GM21390 (cell line): ENCODE measurements at regions not wholly inside any gene's neighbourhood (a gene's known extent, or its start where the extent isn't known, plus 50 kb on each side); places are given as distances from the start of the nearest gene placed in this dataset.

Experiments
- ATAC-seq: cut with Tn5 transposase; IDR thresholded peaks from one replicate; pipeline ENCODE4 v1.9.1; 2021; ENCODE audit not compliant: unreplicated experiment

DNA sequence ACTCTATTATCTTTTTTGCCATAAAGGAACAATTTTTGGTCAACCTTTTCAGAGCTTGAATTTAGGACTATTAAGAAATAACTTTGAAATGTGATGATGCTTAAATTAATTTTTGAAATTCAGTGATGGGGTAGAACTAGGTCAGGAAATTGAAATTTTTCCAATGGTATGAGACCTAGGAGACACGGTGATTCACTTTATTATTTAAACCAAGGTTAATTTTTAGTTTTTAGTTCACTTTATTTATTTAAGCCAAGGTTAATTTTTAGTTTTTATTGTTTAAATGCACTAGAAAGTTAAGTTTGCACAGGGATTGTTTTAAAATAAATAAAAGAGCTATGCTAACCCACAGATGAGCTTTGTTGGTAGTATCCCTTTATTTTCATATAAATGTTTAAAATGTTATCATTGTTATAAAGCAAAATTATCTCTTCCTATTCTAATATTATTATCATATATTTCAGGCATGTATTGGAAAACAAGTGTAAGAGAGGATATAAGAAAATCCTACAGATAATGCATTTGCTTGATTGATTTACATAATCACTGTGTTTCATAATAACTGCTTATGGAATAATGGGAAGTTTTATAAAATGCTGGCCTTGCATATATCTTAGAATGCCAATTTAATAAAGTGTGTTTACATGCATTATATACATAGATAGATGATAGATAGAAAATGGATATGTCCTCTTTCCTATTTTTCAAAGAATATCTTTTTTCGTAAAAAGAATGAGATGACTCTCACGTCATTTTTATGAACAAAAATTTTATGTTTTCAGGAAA, 163.6 kb downstream of the HGF start:
- ATAC-seq: no peak

DNA sequence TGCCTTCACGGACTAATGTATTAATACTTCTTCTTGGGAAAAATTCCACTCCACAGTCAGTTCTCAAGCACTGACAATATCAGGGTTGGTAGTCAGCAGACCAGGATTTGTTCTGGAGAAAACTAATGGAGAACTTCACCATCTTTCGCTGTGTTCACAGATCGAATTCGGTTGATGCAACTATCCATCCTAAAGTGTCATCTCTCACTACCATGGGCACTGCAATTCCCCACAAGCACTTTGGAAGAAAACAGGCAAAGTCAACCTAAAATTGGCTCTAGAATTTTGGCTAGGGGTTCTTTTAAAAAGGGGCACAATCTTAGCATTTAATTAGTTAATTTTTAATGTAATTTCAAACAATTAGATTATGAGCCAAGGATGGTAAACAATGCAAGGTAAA, 164.4 kb downstream of the HGF start:
- no peak for ATAC-seq

DNA sequence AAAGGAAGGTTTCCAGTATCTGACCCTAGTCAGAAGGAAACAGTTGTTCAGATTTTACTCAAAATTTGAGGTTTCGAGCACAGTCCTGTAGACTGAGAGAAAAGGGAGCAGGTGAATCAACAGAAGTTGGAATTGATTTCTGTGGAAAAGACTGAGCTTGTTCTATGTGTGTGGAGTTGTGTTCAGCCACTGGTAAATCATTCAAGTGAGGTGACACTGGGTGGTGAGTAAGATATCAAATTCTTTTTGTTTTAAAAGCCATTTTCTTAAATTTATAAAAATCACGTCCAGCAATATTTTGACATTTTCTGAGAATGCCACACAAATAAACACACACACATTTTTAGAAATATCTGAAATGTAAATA, 165.1 kb downstream of the HGF start:
- ATAC-seq: no peak

DNA sequence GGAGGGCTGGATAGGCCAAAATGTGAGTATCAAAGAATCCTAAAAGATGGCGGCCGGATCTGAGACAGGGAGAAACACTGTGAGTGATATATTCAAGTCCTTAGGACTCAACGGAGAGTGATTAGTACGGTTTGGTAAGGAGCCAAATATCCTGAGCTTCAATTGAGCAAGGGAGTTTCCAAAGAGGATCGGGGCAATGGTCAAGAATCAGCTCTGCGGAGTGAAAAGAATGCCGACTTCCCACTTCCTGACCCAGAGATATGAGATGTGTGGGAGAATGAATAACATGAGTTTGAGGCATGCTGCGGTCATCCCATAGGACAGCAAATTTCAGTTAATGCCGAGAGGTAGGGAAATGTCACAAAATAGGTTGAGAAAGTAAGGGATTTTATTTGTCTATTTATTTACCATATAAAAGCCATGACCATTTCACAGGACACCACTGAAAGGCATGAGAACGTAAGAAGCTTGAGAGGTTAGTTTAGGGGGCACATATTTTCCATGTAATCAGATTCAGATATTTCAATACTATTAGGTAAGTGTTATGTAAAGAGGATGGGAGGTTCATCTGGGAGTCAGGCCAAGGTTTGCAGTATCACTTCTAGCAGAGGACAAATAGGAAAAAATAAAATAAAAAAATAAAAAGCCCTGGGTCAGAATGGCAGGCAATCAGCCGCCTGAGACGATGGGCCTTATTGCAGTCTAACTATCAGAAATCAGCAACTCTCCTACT, 165.6 kb downstream of the HGF start:
- no peak for ATAC-seq

DNA sequence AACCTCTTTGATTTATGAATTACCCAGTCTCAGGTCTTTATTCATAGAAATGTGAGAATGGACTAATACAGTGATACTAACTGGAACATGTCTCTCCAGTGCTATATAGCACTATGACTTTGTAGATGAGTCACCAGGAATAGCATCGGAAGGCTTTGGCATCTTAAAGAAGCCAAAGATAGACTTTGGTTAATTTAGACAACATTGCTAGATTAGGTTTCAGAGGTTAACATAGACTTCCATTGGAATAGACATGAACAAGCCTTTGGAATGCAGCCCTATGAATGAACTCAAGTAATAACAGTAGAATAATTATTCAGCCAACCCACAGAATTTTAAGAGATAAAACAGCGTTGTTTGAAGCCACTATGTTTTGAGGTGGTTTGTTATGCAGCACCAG, 169.2 kb downstream of the HGF start:
- no peak for ATAC-seq

DNA sequence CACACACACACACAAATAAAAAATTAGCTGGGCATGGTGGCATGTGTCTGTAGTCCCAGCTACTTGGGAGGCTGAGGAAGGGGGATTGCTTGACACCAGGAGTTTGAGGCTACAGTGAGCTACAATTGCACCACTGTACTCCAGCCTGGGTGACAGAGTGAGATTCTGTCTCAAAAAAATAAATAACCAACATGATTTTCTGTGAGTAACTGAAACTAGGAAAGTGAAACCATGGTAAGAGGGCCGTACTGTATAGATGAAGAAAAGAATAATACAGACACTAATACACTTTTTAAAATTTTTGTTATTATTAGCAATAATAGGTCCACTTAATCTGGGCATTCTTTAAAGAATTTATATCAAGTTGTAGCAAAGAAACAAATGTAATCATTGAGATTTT, 170.9 kb downstream of the HGF start:
- no peak for ATAC-seq

DNA sequence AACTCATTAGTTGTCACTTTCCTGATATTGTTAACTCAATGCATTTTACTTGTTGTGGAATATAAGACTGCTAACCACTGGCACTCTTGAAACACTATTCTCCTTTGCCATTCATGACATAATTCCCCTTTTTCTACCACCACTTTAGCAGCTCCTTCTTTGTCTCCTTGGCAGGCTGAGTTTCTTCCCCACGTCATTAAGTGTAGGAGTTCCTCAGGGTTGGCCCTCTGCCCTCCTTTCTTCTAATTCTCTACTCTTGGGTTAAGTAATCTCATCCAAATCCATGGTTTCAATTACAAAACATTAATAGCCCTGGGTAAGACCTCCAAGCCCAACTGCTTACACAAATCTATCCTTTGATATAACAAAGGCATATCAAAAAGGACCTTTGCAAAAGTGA, 175.1 kb downstream of the HGF start:
- no peak for ATAC-seq

DNA sequence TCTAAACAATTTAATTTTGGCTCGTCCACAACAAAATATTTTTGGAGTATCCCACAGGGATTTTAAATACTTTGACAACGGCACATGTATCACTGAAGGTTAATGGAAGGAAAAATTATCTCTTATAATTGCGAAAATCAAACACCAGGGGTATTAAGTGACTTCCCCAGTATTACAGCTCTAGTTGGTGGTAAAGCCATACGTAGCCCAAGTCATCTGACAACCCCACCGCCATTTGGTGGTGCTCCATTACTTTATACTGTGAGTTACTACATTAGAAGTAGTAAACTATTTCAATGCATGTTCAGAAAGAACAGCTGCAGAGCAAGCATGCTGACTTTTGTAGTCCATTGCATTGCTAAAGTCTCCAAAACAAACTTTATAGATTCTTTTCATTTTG, 179.7 kb downstream of the HGF start:
- ATAC-seq: no peak

DNA sequence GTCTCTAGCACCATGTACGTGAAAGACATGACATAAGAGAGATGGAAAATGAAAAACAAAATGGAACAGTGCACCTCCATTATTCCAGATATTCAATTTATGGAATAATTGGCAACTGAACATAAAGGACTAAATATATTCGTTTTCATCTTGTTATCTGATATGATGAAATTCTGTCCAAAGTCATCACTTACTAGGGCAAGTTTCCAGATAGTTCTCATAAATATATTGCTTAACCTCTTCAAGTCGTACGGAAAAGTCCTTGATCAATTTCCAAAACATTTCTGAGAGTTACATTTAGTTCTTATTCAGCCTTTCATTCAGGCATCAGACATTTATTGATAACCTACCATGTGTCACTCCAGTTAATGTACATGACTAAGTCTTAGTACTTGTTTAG, 185.2 kb downstream of the HGF start:
- no peak for ATAC-seq

DNA sequence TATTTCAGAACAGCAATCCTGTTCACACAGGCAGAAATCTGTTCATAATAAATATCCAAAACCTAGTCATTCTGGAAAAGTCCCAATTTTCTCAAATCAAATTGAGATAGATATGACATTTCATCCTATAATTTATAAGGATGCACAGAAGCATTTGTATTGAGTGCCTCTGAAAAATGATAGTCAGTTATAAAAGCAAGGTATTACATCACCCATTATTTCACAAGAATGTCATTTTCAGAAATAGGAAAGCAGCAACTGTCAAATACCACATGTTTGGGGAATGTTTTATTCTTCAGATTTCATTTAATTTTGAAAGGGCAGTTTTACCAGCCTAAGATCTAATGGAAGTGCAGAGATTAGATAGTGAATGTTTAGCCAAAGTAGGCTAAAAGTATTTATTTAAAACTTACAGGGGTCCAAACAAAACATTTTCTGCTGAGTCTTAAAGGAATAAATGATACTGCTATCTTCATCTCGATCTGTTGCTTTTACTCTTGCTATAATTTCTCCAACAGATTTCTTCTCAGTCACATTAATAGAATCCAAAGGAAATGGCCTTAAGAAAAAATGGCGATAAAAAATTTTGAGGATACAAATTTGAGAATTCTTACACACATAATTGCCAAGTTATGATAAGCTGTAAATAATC, 185.8 kb downstream of the HGF start:
- no peak for ATAC-seq

DNA sequence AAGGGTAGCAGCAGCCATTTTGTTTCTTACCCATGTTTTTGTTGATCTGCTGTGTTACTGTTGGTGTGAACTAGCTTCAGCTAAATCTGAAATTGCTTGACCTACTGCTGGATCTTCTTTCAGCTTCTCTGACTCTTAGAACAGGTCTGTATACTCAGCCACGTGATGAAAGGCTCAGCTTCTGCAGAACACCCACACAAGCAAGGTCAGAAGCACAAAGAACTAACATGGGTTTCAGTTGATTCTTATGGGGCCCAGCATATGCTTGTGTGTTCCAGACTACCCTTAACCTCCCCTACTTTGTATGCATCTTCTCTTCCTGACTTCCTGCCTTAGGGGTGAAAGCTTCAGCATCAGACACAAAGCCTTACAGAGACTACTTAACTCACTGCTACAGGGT, 186.8 kb downstream of the HGF start:
- ATAC-seq: no peak

DNA sequence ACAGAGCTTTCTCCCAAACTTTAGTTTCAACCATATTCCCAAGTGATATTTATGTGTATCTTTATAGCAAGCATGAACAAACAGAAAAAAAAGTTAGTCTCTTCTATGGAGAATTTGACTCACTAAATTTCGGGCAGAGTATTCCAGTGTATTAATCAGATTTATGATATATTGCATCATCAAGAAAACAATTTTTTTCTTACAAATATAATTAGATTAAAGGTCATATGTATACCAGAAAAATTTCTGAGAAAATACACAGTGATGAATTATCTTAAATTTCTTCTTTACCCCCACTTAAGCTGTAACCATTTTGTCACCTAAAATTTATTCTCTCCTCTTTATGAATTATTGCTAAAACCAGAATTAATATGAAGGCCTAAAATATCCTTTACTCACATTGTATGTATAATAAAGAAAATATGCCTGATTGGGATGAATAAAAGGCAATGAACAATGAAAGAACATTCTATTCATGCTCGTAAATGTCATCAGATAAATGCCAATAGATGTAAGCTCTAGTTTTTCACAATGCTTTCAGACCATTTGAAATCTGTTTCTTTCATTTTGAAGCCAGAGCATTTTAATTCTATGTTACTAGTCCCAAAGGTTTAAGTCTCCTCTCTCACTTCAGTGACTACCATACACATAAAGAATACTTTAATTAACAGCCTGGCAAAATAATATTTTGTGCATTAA, 192.1 kb downstream of the HGF start:
- ATAC-seq: no peak

DNA sequence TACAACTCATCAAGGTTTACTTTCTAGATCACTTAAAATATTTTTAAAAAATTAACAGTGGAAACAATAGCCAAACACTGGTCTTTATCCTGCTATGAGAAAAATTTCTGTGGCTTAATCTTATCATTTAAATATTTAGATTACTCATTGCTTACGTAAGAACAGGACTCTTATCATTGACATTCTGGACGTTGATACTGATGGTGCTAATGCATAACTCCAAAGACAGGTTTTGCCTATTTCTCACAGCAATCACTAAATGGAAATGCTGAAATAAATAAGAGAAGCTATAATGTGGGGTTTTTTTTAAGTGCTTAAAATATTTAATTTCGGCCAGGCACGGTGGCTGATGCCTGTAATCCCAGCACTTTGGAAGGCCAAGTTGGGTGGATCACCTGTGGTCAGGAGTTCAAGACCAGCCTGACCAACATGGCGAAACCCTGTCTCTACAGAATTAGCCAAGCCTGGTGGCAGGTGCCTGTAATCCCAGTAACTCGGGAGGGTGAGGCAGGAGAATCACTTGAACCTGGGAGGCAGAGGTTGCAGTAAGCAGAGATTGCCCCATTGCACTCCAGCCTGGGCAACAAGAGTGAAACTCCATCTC, 195.0 kb downstream of the HGF start:
- no peak for ATAC-seq

DNA sequence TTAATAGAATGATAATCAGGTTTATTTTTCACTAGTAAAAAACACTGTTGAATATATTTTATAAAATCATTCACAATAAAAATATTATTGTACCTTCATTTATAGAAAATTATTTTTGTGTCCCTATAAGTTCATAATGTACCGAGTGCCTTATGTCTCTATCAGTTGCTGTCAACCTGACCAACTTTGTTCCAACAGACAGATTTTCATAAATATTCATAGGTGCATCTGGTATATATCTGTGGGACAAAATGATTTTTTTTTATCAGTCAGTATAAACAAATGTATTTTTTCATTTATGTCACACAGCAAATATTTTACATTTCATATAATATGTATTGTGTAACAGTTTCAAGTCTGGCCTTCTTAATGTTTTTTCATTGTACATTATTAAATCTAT, 195.9 kb downstream of the HGF start:
- ATAC-seq: no peak

DNA sequence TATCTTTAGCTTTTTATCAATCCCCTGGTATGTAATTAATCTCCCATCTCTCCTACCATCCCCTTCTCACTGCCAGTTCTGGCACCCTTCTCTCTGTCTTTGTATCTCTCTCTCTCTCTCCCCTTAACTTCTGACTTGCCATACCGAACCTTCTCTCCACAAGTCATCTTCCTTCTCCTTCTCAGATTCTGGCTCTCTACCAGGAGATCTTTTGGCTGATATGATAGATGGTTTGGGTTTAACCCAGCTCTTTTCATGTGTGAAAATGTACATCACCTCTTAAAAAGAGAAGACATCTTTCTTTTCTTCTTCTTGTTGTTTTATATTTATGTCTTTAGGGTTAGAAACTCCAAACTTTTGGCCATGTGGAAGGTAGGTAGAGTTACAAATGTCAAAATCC, 196.7 kb downstream of the HGF start:
- no peak for ATAC-seq

DNA sequence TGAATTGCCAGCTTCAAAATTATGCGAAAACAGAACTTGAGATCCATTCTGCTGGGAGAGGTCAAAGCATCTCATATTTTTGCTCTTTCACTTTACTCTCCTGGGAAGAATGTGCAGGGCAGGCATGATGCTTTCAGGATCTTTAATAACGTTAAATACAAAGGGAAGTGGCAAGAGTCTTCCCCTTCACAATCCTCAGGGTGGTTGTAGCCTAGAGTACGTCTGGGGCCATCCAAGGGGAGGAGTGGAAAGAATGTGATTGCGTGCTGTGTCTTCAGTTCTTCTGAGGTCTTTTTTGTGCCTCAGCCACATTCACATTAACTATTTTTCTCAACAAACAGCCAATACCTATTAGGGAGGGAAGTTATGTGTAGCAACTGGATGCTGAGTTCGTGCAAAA, 207.3 kb downstream of the HGF start:
- no peak for ATAC-seq

DNA sequence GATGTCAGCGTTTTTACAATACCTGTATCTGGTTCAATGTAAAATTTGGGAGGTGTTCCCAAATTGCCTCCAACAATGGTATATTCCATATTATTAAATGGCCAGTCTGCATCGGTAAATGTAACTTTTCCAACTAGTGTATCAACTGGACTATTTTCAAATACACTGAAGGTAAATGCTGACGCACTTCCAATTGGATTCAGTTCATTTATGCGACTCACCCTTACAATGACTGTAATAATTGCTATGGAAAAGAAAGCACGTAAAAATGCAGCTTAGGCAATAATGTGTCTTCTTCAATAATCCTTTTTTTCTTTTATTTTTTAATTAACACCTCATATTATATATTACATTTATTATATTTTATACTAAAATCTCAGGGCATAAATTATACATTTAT, 209.1 kb downstream of the HGF start:
- no peak for ATAC-seq

DNA sequence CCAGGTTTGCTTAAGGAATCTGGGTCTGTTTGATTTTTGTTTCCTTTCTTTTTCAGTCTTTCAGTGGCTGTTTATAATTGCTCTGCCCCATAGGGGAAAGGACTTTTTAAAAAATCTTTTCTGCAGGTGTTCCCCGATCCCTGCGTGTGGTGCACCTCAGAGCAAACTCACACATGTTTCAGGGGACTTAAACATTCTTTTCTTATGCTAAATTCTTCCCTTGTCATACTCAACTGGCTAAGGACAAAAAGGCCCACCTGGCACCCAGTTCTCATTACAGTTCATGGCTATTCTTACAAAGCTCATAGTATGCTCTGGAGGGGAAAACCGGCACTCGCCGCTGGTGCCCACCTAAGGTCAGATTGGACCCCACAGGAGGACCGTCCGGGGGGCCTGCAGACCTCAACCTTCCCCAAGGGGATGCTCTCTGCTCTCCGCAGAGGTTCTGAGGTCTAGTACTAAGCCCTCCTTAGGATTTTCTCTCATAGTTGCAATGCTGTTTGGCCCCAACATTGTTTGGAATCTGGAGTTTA, 220.3 kb downstream of the HGF start:
- ATAC-seq: no peak

DNA sequence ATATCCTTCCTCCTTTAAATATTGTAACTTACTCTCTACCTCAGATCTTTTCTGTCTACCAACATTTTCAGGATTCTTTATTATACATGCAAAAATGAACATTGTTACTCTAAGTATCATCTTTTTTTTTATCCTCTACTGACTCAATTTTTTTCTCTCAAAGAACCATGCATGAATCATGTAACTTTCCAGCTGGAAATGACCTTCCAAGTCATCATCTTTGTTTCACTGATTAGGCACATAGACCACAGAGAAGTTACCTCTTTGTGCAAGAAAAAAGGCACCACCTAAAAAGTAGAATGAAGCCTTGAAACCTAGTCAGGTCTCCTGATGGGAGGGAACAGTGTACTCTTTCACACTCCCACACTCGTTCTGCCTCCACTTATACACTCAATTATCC, 234.9 kb downstream of the HGF start:
- ATAC-seq: no peak

DNA sequence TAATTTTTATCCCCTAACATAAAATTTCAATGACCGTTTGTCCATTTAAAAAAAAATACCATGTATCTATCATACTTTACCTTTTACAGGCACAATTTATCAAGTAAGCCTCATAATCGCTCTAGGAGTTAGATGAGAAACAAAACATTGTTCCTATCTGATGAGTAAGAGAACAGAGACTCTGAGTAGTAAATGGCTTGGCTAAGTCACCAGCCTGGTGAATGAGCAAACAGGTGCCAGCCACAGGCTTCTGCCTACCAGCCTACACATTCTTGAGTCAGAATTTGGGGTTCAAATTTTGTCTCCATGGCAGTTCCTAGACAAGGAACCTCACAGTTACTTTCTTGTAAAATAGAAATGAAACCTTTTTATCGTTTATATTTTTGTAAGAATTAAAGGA, 235.4 kb downstream of the HGF start:
- no peak for ATAC-seq

DNA sequence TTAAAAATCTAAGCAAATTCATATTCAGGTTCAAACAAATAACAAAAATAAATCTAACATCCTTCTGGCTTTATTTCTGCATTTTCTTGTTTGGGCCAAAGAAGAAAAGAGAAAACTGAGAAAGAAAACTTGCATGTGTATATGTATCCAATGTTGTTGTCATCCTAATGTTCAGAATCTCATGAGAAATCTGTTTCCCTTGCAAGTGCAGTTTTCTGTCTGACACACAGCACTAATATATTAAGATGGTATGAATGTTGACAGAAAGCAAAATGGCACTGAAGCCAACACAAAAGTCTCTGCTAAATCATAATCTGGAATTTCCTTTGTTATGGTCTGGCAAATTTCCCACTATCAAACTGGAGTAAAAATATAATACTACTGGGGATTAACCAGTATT, 235.9 kb downstream of the HGF start:
- ATAC-seq: no peak
